K562 (cell line): ENCODE measurements at regions not wholly inside any gene's neighbourhood (a gene's known extent, or its start where the extent isn't known, plus 50 kb on each side); places are given as distances from the start of the nearest gene placed in this dataset.

Experiments used
- ATAC-seq: fragments of 200-7000 bp; cut with Tn5 transposase; 3 replicates; pipeline ENCODE4 v1.9.1; 2020; ENCODE audit warnings: moderate library complexity
- BruUV-seq: library from RNA; stranded (reverse); fragments of 400-500 nt; replicated peaks from 2 replicates; lab custom pipeline; 2021; lab: Mats Ljungman, UMichigan
- CTCF ChIA-PET: fragments of 300-600 bp; formaldehyde crosslinking; extraction: SDS; loops from one replicate; lab custom pipeline; 2021; ENCODE audit warnings: low intra/inter-chr PET ratio; lab: Yijun Ruan, JAX
- POLR2A ChIA-PET: fragments of 300-600, 350-650 bp; sonication (Branson Sonifier 250); formaldehyde crosslinking; extraction: SDS; loops from one replicate; lab custom pipeline; 2021; ENCODE audit warnings: antibody characterized with exemption, inconsistent platforms; lab: Yijun Ruan, JAX
- DNase-seq, 4 experiments: peaks; one replicate each; pipeline versions ENCODE4 v3.0.0 to v3.0.0-alpha.2; 2011 to 2018; ENCODE audit warnings: low spot score in 3 of 4, mixed read lengths in 3 of 4; ENCODE audit errors: extremely low read depth in 1 of 4
- FAIRE-seq: peaks from 2 replicates; lab custom pipeline; 2011; peaks lifted over from hg19 to GRCh38; lab: Jason Lieb, UNC
- H2AFZ ChIP-seq: 2 replicates; pipeline ENCODE4 v1.6.0; 2011; ENCODE audit warnings: low read depth, low read length, control low read depth, inconsistent platforms
- H3K27ac ChIP-seq: fragments of 200-600 bp; 3 replicates; pipeline ENCODE4 v1.8.0; 2011; ENCODE audit warnings: low read depth, mild to moderate bottlenecking, control low read depth, inconsistent platforms, low read length, moderate library complexity, mixed read lengths; ENCODE audit errors: extremely low read depth
- H3K27me3 ChIP-seq, 2 experiments: fragments of 300-600 bp in 1 of 2; 2 replicates in 1 of 2; 3 replicates in 1 of 2; pipeline versions ENCODE4 v1.6.0 to v1.8.0; 2011; ENCODE audit warnings: inconsistent platforms in 2 of 2, low read length in 2 of 2, mild to moderate bottlenecking in 1 of 2, mixed read lengths in 1 of 2, moderate library complexity in 1 of 2; ENCODE audit not compliant: control insufficient read depth in 2 of 2, insufficient read depth in 2 of 2
- H3K36me3 ChIP-seq: fragments of 300-600 bp; 3 replicates; pipeline ENCODE4 v1.8.0; 2011; ENCODE audit warnings: mild to moderate bottlenecking, low read length, inconsistent platforms; ENCODE audit not compliant: control insufficient read depth, insufficient read depth
- H3K4me1 ChIP-seq, 2 experiments: fragments of 200-600 bp in 1 of 2; replicated peaks in 1 of 2; 2 replicates in 1 of 2; 3 replicates in 1 of 2; pipeline versions ENCODE4 v1.5.1 to v1.8.0; 2011; ENCODE audit warnings: inconsistent platforms in 2 of 2, low read length in 2 of 2, mild to moderate bottlenecking in 1 of 2, mixed read lengths in 1 of 2, moderate library complexity in 1 of 2; ENCODE audit not compliant: control insufficient read depth in 2 of 2, insufficient read depth in 2 of 2
- H3K4me2 ChIP-seq: 2 replicates; pipeline ENCODE4 v1.6.1; 2011; ENCODE audit warnings: low read length, control low read depth, inconsistent platforms, mixed read lengths; ENCODE audit not compliant: insufficient read depth
- H3K4me3 ChIP-seq: fragments of 200-600 bp; sonication (generic), shearing (Covaris generic); 2 replicates; pipeline ENCODE4 v1.5.1; 2016; ENCODE audit warnings: control low read depth, inconsistent platforms
- H3K79me2 ChIP-seq: fragments of 200-600 bp; 3 replicates; pipeline ENCODE4 v1.8.0; 2011; ENCODE audit warnings: low read length, inconsistent platforms; ENCODE audit not compliant: control insufficient read depth, insufficient read depth
- H3K9ac ChIP-seq, 2 experiments: 2 replicates each; pipeline versions ENCODE4 v1.6.0 to v1.6.1; 2011; ENCODE audit warnings: low read depth in 2 of 2, low read length in 2 of 2, control low read depth in 1 of 2, inconsistent platforms in 1 of 2, mild to moderate bottlenecking in 1 of 2, mixed read lengths in 1 of 2; ENCODE audit not compliant: insufficient read depth in 1 of 2
- H3K9me1 ChIP-seq: one replicate; pipeline ENCODE4 v1.6.0; 2011; ENCODE audit warnings: inconsistent platforms, mild to moderate bottlenecking, low read length, moderate library complexity; ENCODE audit not compliant: control insufficient read depth, insufficient read depth
- H3K9me3 ChIP-seq: replicated peaks from 2 replicates; pipeline ENCODE4 v1.5.1; 2011; ENCODE audit warnings: low read depth, low read length, inconsistent platforms; ENCODE audit not compliant: control insufficient read depth, insufficient read depth
- H4K20me1 ChIP-seq: replicated peaks from 2 replicates; pipeline ENCODE4 v1.6.1; 2011; ENCODE audit warnings: low read length, inconsistent platforms, mixed read lengths; ENCODE audit not compliant: control insufficient read depth, insufficient read depth
- ATF1 ChIP-seq, 2 experiments: fragments of 450-650 bp in 1 of 2; IDR thresholded peaks; 2 replicates each; pipeline ENCODE4 v1.6.1; 2016; ENCODE audit warnings: missing compliant biosample characterization in 1 of 2, missing genetic modification characterization in 1 of 2
- FOS ChIP-seq: IDR thresholded peaks from 3 replicates; pipeline ENCODE4 v1.6.1; 2011; ENCODE audit not compliant: insufficient read length; ENCODE audit errors: extremely low read depth
- FOXK1 ChIP-seq: sonication (generic); formaldehyde crosslinking; IDR thresholded peaks from 2 replicates; pipeline ENCODE4 v1.8.0; 2022; ENCODE audit warnings: missing genetic modification reagents, mild to moderate bottlenecking, borderline replicate concordance
- MAFF ChIP-seq: IDR thresholded peaks from 2 replicates; pipeline ENCODE4 v1.6.1; 2012; ENCODE audit warnings: low read length, improper control_type of control experiment
- TAL1 ChIP-seq: fragments of 450-650 bp; IDR thresholded peaks from 2 replicates; pipeline ENCODE4 v1.6.1; 2016; ENCODE audit warnings: mild to moderate bottlenecking
- ZNF263 ChIP-seq: sonication (generic); formaldehyde crosslinking; IDR thresholded peaks from 2 replicates; pipeline ENCODE4 v1.8.0; 2022; ENCODE audit warnings: mild to moderate bottlenecking, missing genetic modification reagents, borderline replicate concordance
- ZNF316 ChIP-seq: fragments of 450-650 bp; IDR thresholded peaks from 2 replicates; pipeline ENCODE4 v1.6.1; 2016
- ZNF445 ChIP-seq: fragments of 250-450 bp; sonication (Bioruptor Pico); IDR thresholded peaks from 2 replicates; pipeline ENCODE4 v1.4.0; 2020; ENCODE audit warnings: low read depth, mild to moderate bottlenecking, moderate library complexity
- whole genome bisulfite sequencing: fragments of 100-300 bp; shearing (Covaris generic); methylation state at CpG from one replicate; pipeline ENCODE4 v1.1.6; 2016; ENCODE audit warnings: low coverage, mixed read lengths; ENCODE audit not compliant: insufficient coverage; ENCODE audit errors: missing lambda C conversion rate; 5-methylcytosine and 5-hydroxymethylcytosine counted together
- in situ Hi-C: fragments of 300-500 bp; cut with MboI; formaldehyde crosslinking; loops from 4 replicates; pipeline ENCODE4 v1.15.0; 2018; ENCODE audit warnings: inconsistent platforms, mixed read lengths
- intact Hi-C: fragments of 100-400 bp; cut with micrococcal nuclease; formaldehyde crosslinking; loops from 2 replicates; pipeline ENCODE4 v1.14.2; 2022
- TF ChIP-seq, protein P1 (sequence below): fragments of 250-450 bp; sonication (Bioruptor Pico); IDR thresholded peaks from 2 replicates; pipeline ENCODE4 v1.8.0; 2022; ENCODE audit warnings: moderate library complexity, mild to moderate bottlenecking, inconsistent platforms
- TF ChIP-seq, protein P2 (sequence below): fragments of 250-450 bp; sonication (Bioruptor Pico); IDR thresholded peaks from 2 replicates; pipeline ENCODE4 v1.5.0; 2021; ENCODE audit warnings: mild to moderate bottlenecking, borderline replicate concordance

DNA sequence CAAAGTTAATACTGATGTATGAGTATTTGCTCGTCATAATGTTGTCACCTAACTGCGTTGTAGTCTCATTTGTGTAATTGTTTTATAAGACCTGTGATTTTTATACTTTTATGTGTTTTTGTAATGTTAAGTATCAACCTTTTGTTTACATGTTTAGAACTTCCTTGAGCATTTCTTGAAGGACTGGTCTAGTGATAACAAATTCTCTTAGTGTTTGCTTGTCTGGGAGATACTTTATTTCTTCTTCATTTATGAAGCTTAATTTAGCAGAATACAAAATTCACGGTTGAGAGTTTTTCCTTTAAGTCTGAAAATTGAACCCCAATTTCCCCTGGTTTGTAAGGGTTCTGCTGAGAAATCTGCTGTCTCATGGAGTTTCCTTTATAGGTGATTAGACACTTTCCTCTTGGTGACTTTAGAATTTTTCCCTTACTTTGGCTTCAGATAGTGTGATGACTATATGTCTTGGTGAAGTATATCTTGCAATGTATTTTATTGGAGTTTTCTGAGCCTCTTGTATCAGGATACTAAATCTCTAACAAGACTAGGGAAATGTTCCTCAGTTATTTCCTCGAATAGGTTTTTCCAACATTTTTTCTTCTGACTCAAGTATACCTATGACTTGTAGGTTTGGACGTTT is 154.9 kb downstream of the WDR11 start:
- no peak for TF ChIP-seq MAFF
- TF ChIP-seq TAL1: no peak
- no peak for TF ChIP-seq ZNF316
- no peak for TF ChIP-seq ATF1 (CRISPR knock-in tag; IDR thresholded peaks at IDR 0.05)
- no peak for TF ChIP-seq ATF1 (tag; IDR thresholded peaks at IDR 0.05)
- H3K4me3 ChIP-seq: no peak overlapping the region
- H3K27me3 ChIP-seq: no peaks in the 10 kb centered on the region
- no peak overlapping the region for H3K9ac ChIP-seq
- H3K4me2 ChIP-seq: no peak overlapping the region
- peaks cover 3% of the 10 kb centered on the region; the same call in 1 of the 2 replicates for H3K9me3 ChIP-seq
- ChIA-PET POLR2A (no interaction called here), CTCF (no interaction called here)
- in situ Hi-C loops (no loop called here), intact Hi-C loops (no loop called here)
- H4K20me1 ChIP-seq: no peaks in the 10 kb centered on the region
- H2AFZ ChIP-seq: no peak overlapping the region
- no peaks in the 10 kb centered on the region for H3K9me1 ChIP-seq
- DNase-seq (no peak), ATAC-seq (no peak), FAIRE-seq (no peak)
- H3K36me3 ChIP-seq: no peaks in the 10 kb centered on the region
- no TSS peak for BruUV-seq
- H3K27ac ChIP-seq: no peak overlapping the region
- H3K4me1 ChIP-seq: no peaks in the 10 kb centered on the region
- WGBS: 1% methylated on average over 5 of the region's 5 CpGs
- no peaks in the 10 kb centered on the region for H3K79me2 ChIP-seq

DNA sequence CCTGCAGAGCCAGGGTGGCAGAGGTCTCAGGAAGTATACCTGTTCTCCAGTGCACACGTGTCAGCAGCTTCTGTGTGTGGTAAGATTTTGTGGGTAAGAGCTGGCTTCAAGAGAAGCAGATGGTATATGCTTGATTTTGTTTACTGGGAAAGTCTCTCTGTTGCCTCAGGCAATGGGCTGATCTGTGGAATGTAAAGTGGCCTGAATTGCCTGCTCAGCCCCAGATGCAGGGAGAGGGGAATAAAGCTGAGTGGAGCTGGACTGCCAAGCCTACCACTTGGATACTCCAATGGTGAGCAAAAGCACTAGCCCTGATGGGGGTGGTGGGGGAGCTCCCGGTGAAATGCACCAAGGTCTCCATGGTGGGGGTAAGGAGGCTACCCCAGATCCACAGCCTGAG is 156.1 kb downstream of the WDR11 start:
- no peaks in the 10 kb centered on the region for H3K9me1 ChIP-seq
- POLR2A ChIA-PET: no interaction called here
- no peaks in the 10 kb centered on the region for H3K27me3 ChIP-seq
- CTCF ChIA-PET: no interaction called here
- H3K27ac ChIP-seq: no peak overlapping the region
- FAIRE-seq (no peak), DNase-seq (no peak), ATAC-seq (no peak)
- intact Hi-C loops: no loop called here
- no peaks in the 10 kb centered on the region for H3K79me2 ChIP-seq
- WGBS: 0% methylated on average over 2 of the region's 2 CpGs
- no peak overlapping the region for H3K4me2 ChIP-seq
- BruUV-seq: no TSS peak
- H3K9ac ChIP-seq: no peak overlapping the region
- in situ Hi-C loops: no loop called here
- no peaks in the 10 kb centered on the region for H4K20me1 ChIP-seq
- H3K36me3 ChIP-seq: no peaks in the 10 kb centered on the region
- H2AFZ ChIP-seq: no peak overlapping the region
- TF ChIP-seq, protein P1, sequence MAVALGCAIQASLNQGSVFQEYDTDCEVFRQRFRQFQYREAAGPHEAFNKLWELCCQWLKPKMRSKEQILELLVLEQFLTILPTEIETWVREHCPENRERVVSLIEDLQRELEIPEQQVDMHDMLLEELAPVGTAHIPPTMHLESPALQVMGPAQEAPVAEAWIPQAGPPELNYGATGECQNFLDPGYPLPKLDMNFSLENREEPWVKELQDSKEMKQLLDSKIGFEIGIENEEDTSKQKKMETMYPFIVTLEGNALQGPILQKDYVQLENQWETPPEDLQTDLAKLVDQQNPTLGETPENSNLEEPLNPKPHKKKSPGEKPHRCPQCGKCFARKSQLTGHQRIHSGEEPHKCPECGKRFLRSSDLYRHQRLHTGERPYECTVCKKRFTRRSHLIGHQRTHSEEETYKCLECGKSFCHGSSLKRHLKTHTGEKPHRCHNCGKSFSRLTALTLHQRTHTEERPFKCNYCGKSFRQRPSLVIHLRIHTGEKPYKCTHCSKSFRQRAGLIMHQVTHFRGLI: no peak
- no peak for TF ChIP-seq ZNF445 (CRISPR knock-in tag)
- no peak for TF ChIP-seq FOXK1
- no peak for TF ChIP-seq FOS
- TF ChIP-seq, protein P2, sequence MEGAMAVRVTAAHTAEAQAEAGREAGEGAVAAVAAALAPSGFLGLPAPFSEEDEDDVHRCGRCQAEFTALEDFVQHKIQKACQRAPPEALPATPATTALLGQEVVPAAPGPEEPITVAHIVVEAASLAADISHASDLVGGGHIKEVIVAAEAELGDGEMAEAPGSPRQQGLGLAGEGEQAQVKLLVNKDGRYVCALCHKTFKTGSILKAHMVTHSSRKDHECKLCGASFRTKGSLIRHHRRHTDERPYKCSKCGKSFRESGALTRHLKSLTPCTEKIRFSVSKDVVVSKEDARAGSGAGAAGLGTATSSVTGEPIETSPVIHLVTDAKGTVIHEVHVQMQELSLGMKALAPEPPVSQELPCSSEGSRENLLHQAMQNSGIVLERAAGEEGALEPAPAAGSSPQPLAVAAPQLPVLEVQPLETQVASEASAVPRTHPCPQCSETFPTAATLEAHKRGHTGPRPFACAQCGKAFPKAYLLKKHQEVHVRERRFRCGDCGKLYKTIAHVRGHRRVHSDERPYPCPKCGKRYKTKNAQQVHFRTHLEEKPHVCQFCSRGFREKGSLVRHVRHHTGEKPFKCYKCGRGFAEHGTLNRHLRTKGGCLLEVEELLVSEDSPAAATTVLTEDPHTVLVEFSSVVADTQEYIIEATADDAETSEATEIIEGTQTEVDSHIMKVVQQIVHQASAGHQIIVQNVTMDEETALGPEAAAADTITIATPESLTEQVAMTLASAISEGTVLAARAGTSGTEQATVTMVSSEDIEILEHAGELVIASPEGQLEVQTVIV: no peak
- TF ChIP-seq ZNF263 (CRISPR knock-in tag): no peak
- H3K4me1 ChIP-seq: no peaks in the 10 kb centered on the region
- peaks cover 3% of the 10 kb centered on the region; the same call in 1 of the 2 replicates for H3K9me3 ChIP-seq
- H3K4me3 ChIP-seq: no peak overlapping the region
